ENCODE measurements at regions not wholly inside any gene's neighbourhood (a gene's known extent, or its start where the extent isn't known, plus 50 kb on each side); places are given as distances from the start of the nearest gene placed in this dataset.

GRCh38 chr3:15919971-15920370 lies 122.2 kb upstream of the ANKRD28 start:
- Histone ChIP-seq H3K4me3 (ENCODE audit: insufficient read depth, low read depth, low read length) (no peak overlapping the region), H2AK9ac (replicated peaks; ENCODE audit: low read depth, low read length, poor library complexity) (no peak overlapping the region), H3K4ac (ENCODE audit: low read depth, low read length) (no peak overlapping the region), H3K9ac (ENCODE audit: low read depth, low read length) (no peak overlapping the region), H2BK20ac (ENCODE audit: low read depth, low read length) (no peak overlapping the region), H2AK5ac (ENCODE audit: low read depth, low read length) (no peak overlapping the region), H2BK15ac (ENCODE audit: low read depth, low read length) (no peak overlapping the region), H2BK5ac (ENCODE audit: low read depth, low read length, poor library complexity, severe bottlenecking) (no peak overlapping the region), H4K5ac (ENCODE audit: low read depth, low read length) (no peak overlapping the region), H4K91ac (ENCODE audit: insufficient read depth, low read depth, low read length) (no peak overlapping the region), H4K8ac (ENCODE audit: low read depth in 2 of 2, low read length in 2 of 2) (no peak overlapping the region), H3K27ac (ENCODE audit: insufficient read depth, low read length) (no peak overlapping the region), H3K23ac (ENCODE audit: low read depth, low read length) (no peak overlapping the region), H3K36me3 (ENCODE audit: control insufficient read depth, insufficient read depth, low read length) (no peaks in the 10 kb centered on the region), H3K4me2 (ENCODE audit: low read depth, low read length) (no peak overlapping the region), H3K27me3 (ENCODE audit: control insufficient read depth, insufficient read depth, low read length) (peaks cover 9% of the 10 kb centered on the region), H3K9me1 (ENCODE audit: insufficient read depth, low read length) (no peaks in the 10 kb centered on the region), H2AFZ (replicated peaks; ENCODE audit: low read length, poor library complexity) (no peak overlapping the region), H3K56ac (ENCODE audit: extremely low read depth, insufficient read depth, low read length) (no peak overlapping the region), H4K20me1 (ENCODE audit: insufficient read depth, low read length) (no peaks in the 10 kb centered on the region), H3K9me3 (ENCODE audit: control insufficient read depth, insufficient read depth, low read length) (no peaks in the 10 kb centered on the region), H3K4me1 (ENCODE audit: control insufficient read depth, insufficient read depth, low read length) (no peaks in the 10 kb centered on the region), H2BK120ac (ENCODE audit: low read depth, low read length) (no peak overlapping the region), H3K14ac (replicated peaks; ENCODE audit: low read depth, low read length) (no peak overlapping the region), H3K18ac (ENCODE audit: low read depth, low read length) (no peak overlapping the region), H3K79me1 (ENCODE audit: low read depth in 1 of 2, low read length in 2 of 2) (no peaks in the 10 kb centered on the region)
- TF ChIP-seq RFX5 (IDR thresholded peaks at IDR 0.05; ENCODE audit: low read depth, low read length), result no peak
- TF ChIP-seq USF2 (IDR thresholded peaks at IDR 0.05; ENCODE audit: low read depth, low read length), result no peak
- no peak for TF ChIP-seq MXI1 (IDR thresholded peaks at IDR 0.05; ENCODE audit: borderline replicate concordance, low read depth, low read length)
- TF ChIP-seq RCOR1 (IDR thresholded peaks at IDR 0.05; ENCODE audit: insufficient replicate concordance, low read length), result no peak
- TF ChIP-seq POLR2A (IDR thresholded peaks at IDR 0.05; ENCODE audit: low read depth, low read length), result no peak
- TF ChIP-seq, protein P1, sequence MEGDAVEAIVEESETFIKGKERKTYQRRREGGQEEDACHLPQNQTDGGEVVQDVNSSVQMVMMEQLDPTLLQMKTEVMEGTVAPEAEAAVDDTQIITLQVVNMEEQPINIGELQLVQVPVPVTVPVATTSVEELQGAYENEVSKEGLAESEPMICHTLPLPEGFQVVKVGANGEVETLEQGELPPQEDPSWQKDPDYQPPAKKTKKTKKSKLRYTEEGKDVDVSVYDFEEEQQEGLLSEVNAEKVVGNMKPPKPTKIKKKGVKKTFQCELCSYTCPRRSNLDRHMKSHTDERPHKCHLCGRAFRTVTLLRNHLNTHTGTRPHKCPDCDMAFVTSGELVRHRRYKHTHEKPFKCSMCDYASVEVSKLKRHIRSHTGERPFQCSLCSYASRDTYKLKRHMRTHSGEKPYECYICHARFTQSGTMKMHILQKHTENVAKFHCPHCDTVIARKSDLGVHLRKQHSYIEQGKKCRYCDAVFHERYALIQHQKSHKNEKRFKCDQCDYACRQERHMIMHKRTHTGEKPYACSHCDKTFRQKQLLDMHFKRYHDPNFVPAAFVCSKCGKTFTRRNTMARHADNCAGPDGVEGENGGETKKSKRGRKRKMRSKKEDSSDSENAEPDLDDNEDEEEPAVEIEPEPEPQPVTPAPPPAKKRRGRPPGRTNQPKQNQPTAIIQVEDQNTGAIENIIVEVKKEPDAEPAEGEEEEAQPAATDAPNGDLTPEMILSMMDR (conservative IDR thresholded peaks at IDR 0.05; ENCODE audit: low read depth, low read length), result no peak
- TF ChIP-seq NFE2L2 (IDR thresholded peaks at IDR 0.05; ENCODE audit: low read depth, low read length), result no peak
- TF ChIP-seq, protein P2, sequence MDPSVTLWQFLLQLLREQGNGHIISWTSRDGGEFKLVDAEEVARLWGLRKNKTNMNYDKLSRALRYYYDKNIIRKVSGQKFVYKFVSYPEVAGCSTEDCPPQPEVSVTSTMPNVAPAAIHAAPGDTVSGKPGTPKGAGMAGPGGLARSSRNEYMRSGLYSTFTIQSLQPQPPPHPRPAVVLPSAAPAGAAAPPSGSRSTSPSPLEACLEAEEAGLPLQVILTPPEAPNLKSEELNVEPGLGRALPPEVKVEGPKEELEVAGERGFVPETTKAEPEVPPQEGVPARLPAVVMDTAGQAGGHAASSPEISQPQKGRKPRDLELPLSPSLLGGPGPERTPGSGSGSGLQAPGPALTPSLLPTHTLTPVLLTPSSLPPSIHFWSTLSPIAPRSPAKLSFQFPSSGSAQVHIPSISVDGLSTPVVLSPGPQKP (IDR thresholded peaks at IDR 0.05; ENCODE audit: borderline replicate concordance, low read depth, low read length), result no peak
- intact Hi-C loops (cut with micrococcal nuclease) (no loop called here), in situ Hi-C loops (cut with MboI; ENCODE audit: low sequenced_read_pairs) (no loop called here), dilution Hi-C loops (cut with HindIII; ENCODE audit: low sequenced_read_pairs, unreplicated experiment) (no loop called here)
- POLR2A ChIA-PET (ENCODE audit: unreplicated experiment), result no interaction called here
- no TSS peak for BruUV-seq (replicated peaks)
- WGBS, 2 experiments (ENCODE audit: extremely low coverage in 2 of 2, insufficient read length in 1 of 2), result no CpG with 5 or more reads among the region's 2 CpGs
- CTCF ChIA-PET, result no interaction called here
- ATAC-seq (ENCODE audit: low read depth) (no peak), DNase-seq (no peak)

Data from IMR-90 (cell line).